ENCODE measurements at regions not wholly inside any gene's neighbourhood (a gene's known extent, or its start where the extent isn't known, plus 50 kb on each side); places are given as distances from the start of the nearest gene placed in this dataset.

DNA sequence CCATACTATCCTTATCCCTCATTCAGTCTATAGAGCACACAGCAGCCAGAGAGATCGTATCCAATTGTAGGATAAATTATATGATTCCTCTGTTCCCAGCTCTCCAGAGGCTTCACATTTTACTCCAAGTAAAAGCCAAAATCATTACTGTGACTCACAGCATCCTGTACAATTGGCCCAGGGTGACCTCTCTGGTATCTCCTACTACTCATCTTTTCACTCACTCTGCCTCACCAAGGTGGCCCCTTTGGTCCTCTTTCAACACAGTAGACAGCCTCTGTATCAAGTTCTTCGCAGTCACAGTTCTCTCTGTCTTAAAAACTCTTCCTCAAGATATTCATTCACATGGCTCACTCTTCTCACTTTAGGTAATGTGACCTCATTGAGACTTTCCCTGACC lies 72.6 kb upstream of the LSM8 start:
- Histone ChIP-seq H4K20me1 (ENCODE audit: control insufficient read depth, insufficient read depth) (no peaks in the 10 kb centered on the region), H2AFZ (ENCODE audit: control insufficient read depth, low read depth, low read length) (no peak overlapping the region), H3K4me3 (no peak overlapping the region), H3K9me3 (replicated peaks; ENCODE audit: control insufficient read depth, insufficient read depth, low read length) (no peaks in the 10 kb centered on the region), H3K4me2 (ENCODE audit: control insufficient read depth, insufficient read depth) (no peak overlapping the region), H3K36me3 (ENCODE audit: control insufficient read depth in 2 of 2, insufficient read depth in 2 of 2, low read length in 1 of 2) (no peaks in the 10 kb centered on the region), H3K27me3 (replicated peaks in 1 of 2; ENCODE audit: control insufficient read depth in 2 of 2, insufficient read depth in 2 of 2, low read length in 1 of 2) (no peaks in the 10 kb centered on the region), H3K9ac (ENCODE audit: control insufficient read depth, insufficient read depth, low read length) (no peak overlapping the region), H3K79me2 (ENCODE audit: control insufficient read depth, insufficient read depth, low read length) (no peaks in the 10 kb centered on the region), H3K4me1 (ENCODE audit: control insufficient read depth, insufficient read depth, low read length) (no peaks in the 10 kb centered on the region), H3K27ac (ENCODE audit: control insufficient read depth, insufficient read depth) (no peak overlapping the region)
- ChIA-PET SMC1A (ENCODE audit: uncharacterized antibody, unreplicated experiment) (no interaction called here), POLR2A (no interaction called here), RAD21 (ENCODE audit: unreplicated experiment) (no interaction called here), CTCF (no interaction called here)
- BruUV-seq (replicated peaks) = no TSS peak
- no peak for ATAC-seq
- no peak for FAIRE-seq
- WGBS (ENCODE audit: insufficient coverage, insufficient replicate concordance, low lambda C conversion rate, missing lambda C conversion rate) = 0% methylated on average over 2 of the region's 2 CpGs
- intact Hi-C loops (cut with micrococcal nuclease; ENCODE audit: unreplicated experiment) = no loop called here
- DNase-seq (ENCODE audit: low read depth, low spot score) = no peak
- in situ Hi-C loops (cut with MboI) = no loop called here
- TF ChIP-seq ETV6 (conservative IDR thresholded peaks at IDR 0.05 in 1 of 2, IDR thresholded peaks at IDR 0.05 in 1 of 2; ENCODE audit: borderline replicate concordance in 1 of 2, low read depth in 1 of 2) (no peak), ASH2L (IDR thresholded peaks at IDR 0.05; ENCODE audit: borderline replicate concordance, low read depth) (no peak), KLF5 (IDR thresholded peaks at IDR 0.05; ENCODE audit: partially characterized antibody) (no peak), SUPT20H (IDR thresholded peaks at IDR 0.05; ENCODE audit: borderline replicate concordance, control insufficient read depth, low read depth, low read length) (no peak), BACH1 (IDR thresholded peaks at IDR 0.05; ENCODE audit: borderline replicate concordance) (no peak), IRF4 (IDR thresholded peaks at IDR 0.05; ENCODE audit: low read depth, low read length) (no peak), HDAC2 (IDR thresholded peaks at IDR 0.05) (no peak), KAT2A (conservative IDR thresholded peaks at IDR 0.05; ENCODE audit: control insufficient read depth, low read depth, low read length) (no peak), RFX5 (IDR thresholded peaks at IDR 0.05; ENCODE audit: low read depth, low read length) (no peak), RB1 (IDR thresholded peaks at IDR 0.05; ENCODE audit: borderline replicate concordance) (no peak)
- TF ChIP-seq, protein P1, sequence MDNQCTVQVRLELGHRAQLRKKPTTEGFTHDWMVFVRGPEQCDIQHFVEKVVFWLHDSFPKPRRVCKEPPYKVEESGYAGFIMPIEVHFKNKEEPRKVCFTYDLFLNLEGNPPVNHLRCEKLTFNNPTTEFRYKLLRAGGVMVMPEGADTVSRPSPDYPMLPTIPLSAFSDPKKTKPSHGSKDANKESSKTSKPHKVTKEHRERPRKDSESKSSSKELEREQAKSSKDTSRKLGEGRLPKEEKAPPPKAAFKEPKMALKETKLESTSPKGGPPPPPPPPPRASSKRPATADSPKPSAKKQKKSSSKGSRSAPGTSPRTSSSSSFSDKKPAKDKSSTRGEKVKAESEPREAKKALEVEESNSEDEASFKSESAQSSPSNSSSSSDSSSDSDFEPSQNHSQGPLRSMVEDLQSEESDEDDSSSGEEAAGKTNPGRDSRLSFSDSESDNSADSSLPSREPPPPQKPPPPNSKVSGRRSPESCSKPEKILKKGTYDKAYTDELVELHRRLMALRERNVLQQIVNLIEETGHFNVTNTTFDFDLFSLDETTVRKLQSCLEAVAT (IDR thresholded peaks at IDR 0.05) = no peak
- TF ChIP-seq, protein P2, sequence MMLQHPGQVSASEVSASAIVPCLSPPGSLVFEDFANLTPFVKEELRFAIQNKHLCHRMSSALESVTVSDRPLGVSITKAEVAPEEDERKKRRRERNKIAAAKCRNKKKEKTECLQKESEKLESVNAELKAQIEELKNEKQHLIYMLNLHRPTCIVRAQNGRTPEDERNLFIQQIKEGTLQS (IDR thresholded peaks at IDR 0.05; ENCODE audit: borderline replicate concordance, extremely low read depth, low read depth, low read length) = no peak
- TF ChIP-seq, protein P3, sequence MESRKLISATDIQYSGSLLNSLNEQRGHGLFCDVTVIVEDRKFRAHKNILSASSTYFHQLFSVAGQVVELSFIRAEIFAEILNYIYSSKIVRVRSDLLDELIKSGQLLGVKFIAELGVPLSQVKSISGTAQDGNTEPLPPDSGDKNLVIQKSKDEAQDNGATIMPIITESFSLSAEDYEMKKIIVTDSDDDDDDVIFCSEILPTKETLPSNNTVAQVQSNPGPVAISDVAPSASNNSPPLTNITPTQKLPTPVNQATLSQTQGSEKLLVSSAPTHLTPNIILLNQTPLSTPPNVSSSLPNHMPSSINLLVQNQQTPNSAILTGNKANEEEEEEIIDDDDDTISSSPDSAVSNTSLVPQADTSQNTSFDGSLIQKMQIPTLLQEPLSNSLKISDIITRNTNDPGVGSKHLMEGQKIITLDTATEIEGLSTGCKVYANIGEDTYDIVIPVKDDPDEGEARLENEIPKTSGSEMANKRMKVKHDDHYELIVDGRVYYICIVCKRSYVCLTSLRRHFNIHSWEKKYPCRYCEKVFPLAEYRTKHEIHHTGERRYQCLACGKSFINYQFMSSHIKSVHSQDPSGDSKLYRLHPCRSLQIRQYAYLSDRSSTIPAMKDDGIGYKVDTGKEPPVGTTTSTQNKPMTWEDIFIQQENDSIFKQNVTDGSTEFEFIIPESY (IDR thresholded peaks at IDR 0.05) = no peak
- TF ChIP-seq, protein P4, sequence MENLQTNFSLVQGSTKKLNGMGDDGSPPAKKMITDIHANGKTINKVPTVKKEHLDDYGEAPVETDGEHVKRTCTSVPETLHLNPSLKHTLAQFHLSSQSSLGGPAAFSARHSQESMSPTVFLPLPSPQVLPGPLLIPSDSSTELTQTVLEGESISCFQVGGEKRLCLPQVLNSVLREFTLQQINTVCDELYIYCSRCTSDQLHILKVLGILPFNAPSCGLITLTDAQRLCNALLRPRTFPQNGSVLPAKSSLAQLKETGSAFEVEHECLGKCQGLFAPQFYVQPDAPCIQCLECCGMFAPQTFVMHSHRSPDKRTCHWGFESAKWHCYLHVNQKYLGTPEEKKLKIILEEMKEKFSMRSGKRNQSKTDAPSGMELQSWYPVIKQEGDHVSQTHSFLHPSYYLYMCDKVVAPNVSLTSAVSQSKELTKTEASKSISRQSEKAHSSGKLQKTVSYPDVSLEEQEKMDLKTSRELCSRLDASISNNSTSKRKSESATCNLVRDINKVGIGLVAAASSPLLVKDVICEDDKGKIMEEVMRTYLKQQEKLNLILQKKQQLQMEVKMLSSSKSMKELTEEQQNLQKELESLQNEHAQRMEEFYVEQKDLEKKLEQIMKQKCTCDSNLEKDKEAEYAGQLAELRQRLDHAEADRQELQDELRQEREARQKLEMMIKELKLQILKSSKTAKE (IDR thresholded peaks at IDR 0.05; ENCODE audit: low read depth, poor library complexity, severe bottlenecking) = no peak
- TF ChIP-seq, protein P5, sequence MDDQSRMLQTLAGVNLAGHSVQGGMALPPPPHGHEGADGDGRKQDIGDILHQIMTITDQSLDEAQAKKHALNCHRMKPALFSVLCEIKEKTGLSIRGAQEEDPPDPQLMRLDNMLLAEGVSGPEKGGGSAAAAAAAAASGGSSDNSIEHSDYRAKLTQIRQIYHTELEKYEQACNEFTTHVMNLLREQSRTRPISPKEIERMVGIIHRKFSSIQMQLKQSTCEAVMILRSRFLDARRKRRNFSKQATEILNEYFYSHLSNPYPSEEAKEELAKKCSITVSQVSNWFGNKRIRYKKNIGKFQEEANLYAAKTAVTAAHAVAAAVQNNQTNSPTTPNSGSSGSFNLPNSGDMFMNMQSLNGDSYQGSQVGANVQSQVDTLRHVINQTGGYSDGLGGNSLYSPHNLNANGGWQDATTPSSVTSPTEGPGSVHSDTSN (IDR thresholded peaks at IDR 0.05; ENCODE audit: insufficient replicate concordance, low read depth, low read length) = no peak
